CD4-positive, alpha-beta T cell treated with Interleukin-17A for 4 hours (primary cell): ENCODE measurements at regions not wholly inside any gene's neighbourhood (a gene's known extent, or its start where the extent isn't known, plus 50 kb on each side); places are given as distances from the start of the nearest gene placed in this dataset.
A peak's percentile ranks its signal among the peaks of the same experiment; 100 is the strongest.
"Not testable (repeated sequence)": the region's sequence is repeated elsewhere in the genome, so short reads cannot be mapped to it uniquely, and the experiment has no call there.

Source experiments
- DNase-seq: peaks from one replicate; pipeline ENCODE4 v3.0.0-alpha.2; 2020; ENCODE audit warnings: mixed read lengths

- not testable (repeated sequence) for DNase-seq
Observed at GRCh38 chr12:9448648-9449047, 159.1 kb downstream of the KLRB1 start.

GRCh38 chr12:9447791-9448614 is 159.7 kb downstream of the KLRB1 start:
- peak; percentile 92 for DNase-seq

GRCh38 chr12:9446883-9447761 is 160.6 kb downstream of the KLRB1 start:
- not testable (repeated sequence) for DNase-seq

DNA sequence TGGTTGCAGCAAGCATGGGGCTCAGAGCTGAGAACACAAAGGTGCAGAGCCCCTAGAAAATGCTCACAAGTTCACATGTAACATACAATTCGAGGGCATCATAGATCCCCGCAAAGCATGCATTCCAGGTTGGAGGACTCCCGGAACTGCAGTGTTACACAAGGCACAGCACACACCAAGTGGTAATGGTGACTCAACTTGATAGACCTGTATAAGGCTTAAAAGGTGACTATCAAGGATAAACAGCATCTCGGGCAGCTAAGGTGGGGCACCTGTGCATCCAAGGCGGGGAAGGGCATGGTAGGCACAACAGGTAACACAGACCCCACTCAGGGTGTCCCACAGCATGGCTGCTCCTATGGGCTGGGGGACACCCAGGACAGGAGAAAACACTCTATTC is 167.3 kb downstream of the KLRB1 start:
- not testable (repeated sequence) for DNase-seq

GRCh38 chr12:9435682-9436081 is 172.0 kb downstream of the KLRB1 start:
- DNase-seq: not testable (repeated sequence)

DNA sequence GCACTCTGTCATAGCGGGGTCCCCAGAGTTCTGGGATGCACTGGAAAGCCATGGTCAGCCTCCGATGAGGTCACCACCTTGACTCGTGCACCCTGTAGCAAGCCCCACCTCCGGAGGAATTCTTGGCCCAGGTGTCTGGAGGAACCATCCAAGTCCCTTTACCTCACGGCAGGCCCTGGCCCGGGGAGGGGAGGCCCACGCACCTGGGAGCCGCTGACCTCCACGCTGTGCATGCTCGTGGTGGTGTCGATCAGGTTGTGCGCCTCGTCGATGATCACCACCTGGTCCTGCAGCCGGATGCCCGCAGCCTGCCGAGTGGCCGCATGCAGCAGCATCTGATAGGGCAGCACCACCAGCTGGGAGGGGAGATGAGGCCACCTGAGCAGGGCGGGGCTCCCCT is 177.3 kb downstream of the KLRB1 start:
- not testable (repeated sequence) for DNase-seq

- not testable (repeated sequence) for DNase-seq
Observed at GRCh38 chr12:9428856-9429255, 178.9 kb downstream of the KLRB1 start.

- DNase-seq: not testable (repeated sequence)
Observed at GRCh38 chr12:9425429-9425828, 182.3 kb downstream of the KLRB1 start.

- not testable (repeated sequence) for DNase-seq
Observed at GRCh38 chr12:9424175-9424740, 183.5 kb downstream of the KLRB1 start.

- not testable (repeated sequence) for DNase-seq
Observed at GRCh38 chr12:9422689-9423088, 185.0 kb downstream of the KLRB1 start.

DNA sequence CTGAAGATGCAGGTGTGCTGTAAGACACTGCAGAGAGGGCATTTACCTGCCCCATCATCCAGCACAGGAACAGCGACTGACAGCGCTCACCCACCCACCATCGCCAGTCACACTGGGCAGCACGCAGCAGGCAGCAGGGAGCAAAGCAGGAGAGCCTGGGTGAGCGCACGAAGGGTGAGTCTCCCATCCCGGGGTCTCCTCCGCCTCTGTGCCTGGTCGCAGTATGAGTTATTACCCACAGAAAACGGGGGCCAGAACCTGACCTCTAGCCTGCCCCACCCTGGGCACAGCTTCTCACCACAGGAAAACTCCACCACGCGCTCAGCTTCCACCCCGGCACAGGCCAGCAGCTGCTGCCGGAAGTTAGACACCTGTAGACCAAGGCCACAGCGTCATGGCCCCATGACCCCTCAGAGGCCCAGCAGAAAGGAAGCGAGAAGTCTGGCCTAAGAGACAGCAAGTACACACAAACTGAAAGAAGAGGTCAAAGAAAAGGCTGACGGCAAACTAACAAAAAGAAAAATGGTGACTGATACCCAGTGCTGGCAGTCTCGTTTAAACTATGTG is 186.1 kb downstream of the KLRB1 start:
- DNase-seq: not testable (repeated sequence)

- not testable (repeated sequence) for DNase-seq
Observed at GRCh38 chr12:9420817-9421519, 186.7 kb downstream of the KLRB1 start.

DNA sequence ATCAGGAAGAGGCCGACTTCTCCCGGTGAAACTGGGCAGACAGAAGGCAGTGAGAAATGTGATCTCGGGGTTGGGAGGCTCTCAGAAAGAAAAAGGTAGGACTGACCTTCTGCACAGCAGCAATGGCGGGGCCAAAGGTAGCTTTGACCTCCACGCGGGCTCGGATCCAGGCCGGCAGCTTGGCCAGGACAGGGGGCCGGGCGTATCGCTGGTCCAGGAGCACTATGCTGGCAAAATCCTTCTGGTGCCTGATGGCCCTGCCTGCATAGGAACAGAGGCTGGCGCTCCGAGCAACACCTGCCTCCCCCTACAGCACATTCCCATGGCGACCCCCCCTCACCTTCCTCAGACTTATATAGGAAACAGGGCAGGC is 189.1 kb downstream of the KLRB1 start:
- DNase-seq: not testable (repeated sequence)

DNA sequence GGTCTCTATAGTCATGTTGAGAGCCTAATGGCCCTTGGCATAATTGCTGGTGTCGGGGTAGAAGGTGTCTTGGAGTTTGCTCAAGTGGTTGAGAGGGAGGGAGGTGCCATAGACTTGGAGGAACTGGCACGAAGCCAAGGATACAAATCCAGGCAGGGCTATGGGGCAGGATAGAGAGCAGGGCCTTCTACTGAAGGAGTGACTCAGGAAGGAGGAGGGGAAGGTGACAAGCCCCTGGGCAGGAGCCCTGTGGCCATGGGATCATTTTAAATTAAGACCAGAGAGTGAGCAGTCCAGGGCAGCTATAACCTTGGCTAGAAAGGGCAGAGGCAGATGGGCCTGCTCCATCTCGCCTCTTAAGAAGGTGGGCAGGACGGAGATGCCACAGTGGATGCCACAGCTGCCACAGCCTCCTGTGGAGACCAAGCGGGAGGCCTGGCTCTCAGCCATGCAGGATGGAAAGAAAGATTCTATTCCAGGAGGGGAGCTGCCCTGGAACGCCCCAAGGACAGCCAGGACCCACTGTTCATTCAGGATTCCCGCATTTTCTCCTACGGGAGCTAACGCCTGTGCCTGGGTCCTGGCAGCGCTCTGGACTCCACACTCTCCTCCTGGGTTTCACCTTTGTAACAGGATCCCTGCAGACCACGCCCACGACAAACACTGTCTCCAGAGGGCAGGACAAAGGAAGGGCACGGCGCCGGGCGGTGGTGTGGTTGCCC is 189.6 kb downstream of the KLRB1 start:
- DNase-seq: not testable (repeated sequence)

- DNase-seq: not testable (repeated sequence)
Observed at GRCh38 chr12:9417341-9417740, 190.4 kb downstream of the KLRB1 start.

DNA sequence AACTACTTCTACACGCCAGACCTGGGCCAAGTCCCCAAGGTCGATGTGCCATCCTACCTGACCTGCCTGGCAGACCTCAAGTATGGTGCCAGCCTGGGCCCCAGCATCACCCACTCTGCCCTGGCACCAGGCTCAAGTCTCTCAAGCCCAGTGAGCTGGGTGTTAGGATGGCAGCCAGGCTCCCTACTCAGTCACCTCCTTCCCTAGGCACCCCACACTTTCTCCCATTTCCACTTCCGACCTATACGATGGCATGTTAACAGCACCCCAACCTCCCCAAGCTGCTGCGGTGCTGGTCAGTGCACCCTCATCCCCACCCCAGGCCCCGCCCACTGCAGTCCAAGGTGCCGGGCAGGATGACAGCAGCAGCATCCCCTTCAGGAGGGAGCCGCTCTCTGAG is 191.4 kb downstream of the KLRB1 start:
- DNase-seq: not testable (repeated sequence)

DNA sequence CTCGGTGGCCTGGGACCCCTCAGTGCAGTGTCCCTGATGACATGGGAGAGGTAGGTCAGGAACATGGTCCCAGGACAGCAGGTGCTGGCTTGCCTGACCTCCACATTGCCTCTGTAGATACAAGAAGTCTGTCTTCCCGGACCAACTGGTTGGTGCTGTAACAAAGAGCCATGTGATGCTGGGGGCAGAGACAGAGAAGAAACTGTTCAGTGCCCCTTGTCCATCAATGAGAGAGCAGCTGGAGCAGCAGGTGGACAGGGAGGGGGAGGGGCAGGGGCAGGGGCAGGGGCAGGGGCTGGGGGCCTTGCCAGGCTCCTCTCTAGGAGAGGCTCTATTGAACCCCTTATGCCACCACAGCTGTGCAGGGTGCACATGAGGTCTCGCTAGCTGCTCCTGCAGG is 191.8 kb downstream of the KLRB1 start:
- DNase-seq: not testable (repeated sequence)

DNA sequence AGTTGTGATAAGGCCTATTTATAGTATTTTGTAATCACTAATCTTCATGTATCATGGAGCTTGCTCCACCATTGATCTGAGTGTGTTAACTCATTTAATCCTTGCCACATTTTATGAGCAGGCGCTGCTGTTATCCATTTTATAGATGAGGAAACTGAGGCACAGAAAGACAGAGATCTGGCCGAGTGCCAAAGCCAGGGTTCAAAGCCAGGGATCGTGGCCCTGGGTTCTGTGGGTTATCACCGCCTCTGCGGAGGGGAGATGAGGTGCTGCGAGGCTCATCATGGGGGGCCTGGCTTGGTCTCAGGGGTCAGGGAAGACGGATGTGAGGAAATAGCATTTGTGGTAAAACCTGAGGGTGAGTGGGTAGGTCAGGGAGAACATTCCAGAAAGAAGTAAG is 193.9 kb downstream of the KLRB1 start:
- DNase-seq: not testable (repeated sequence)

DNA sequence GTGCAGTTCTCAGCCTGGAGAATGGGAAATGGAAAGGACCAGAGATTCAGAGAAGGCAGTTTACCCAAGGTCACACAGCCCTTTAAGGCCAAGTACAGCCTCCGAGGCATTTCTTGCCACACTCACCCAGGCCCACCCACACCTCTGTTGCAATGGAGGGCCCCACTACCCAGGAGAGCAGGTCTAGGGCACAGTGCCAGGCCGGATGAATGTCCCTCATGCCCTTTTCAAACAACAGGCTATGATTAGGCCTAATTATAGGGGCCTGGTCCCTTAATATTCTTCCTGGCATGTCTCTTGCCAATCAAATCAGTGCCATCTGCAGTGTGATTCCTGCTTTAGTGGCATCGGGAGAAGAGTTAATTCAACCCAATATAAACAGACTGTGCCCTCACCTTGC is 195.3 kb downstream of the KLRB1 start:
- not testable (repeated sequence) for DNase-seq

DNA sequence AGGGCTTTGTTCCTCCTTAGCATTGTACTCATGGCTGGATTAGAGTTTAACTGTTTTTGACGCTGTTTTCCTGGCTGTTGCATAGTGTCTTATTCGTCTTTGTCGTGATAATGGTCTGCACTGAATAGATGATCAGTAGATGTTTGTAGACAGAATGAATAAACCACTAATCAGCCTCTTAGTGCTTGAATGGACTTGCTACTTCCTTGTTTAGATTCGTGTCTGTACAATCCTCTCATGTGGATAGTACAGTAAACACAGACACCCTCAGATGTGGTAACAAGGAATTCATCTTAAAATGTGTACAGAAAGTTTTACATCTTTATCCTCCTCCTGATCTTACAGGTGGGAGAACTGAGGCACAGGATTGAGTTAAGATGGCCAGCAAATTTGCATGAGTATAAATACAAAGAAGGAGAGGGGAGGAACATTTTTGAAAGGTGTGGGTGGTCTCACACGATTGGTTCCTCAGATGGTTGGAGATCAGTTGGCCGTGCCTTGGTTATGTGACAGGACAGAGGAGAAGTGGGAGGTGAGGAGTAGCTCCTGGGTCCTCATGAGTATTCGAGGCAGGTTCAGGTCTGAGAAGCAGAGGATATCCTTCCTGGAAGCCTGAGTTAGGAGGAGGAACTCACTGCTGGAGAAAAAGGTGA is 196.0 kb downstream of the KLRB1 start:
- DNase-seq: not testable (repeated sequence)

- DNase-seq: not testable (repeated sequence)
Observed at GRCh38 chr12:9407425-9407748, 199.2 kb upstream of the PZP start.
